ENCODE measurements at regions not wholly inside any gene's neighbourhood (a gene's known extent, or its start where the extent isn't known, plus 50 kb on each side); places are given as distances from the start of the nearest gene placed in this dataset.

- TF ChIP-seq CTCF (IDR thresholded peaks at IDR 0.05), result no peak
- TF ChIP-seq POLR2A (IDR thresholded peaks at IDR 0.05), result no peak
Measured at GRCh38 chr1:79683420-79683819, 676.9 kb upstream of the ADGRL4 start.
